Muscle layer of colon (tissue), 2 donors: ENCODE measurements at regions not wholly inside any gene's neighbourhood (a gene's known extent, or its start where the extent isn't known, plus 50 kb on each side); places are given as distances from the start of the nearest gene placed in this dataset.

Experiments used
- H3K27ac ChIP-seq: one replicate; pipeline ENCODE4 v1.7.0; 2013; ENCODE audit warnings: low read depth, mild to moderate bottlenecking, low read length, moderate library complexity
- H3K27me3 ChIP-seq, 2 donors: one replicate each; pipeline ENCODE4 v1.7.0; 2013; ENCODE audit warnings: low read length in 2 of 2, mild to moderate bottlenecking in 2 of 2; ENCODE audit not compliant: insufficient read depth in 2 of 2, control insufficient read depth in 1 of 2
- H3K36me3 ChIP-seq: one replicate; pipeline ENCODE4 v1.7.0; 2013; ENCODE audit warnings: mild to moderate bottlenecking, low read length; ENCODE audit not compliant: insufficient read depth
- H3K4me1 ChIP-seq: one replicate; pipeline ENCODE4 v1.7.0; 2013; ENCODE audit warnings: mild to moderate bottlenecking, low read length; ENCODE audit not compliant: insufficient read depth
- H3K4me3 ChIP-seq, 2 donors: one replicate each; pipeline ENCODE4 v1.7.0; 2013; ENCODE audit warnings: low read length in 2 of 2, low read depth in 1 of 2, mild to moderate bottlenecking in 1 of 2, moderate library complexity in 1 of 2
- H3K9ac ChIP-seq: one replicate; pipeline ENCODE4 v1.7.0; 2013; ENCODE audit warnings: low read length
- H3K9me3 ChIP-seq: one replicate; pipeline ENCODE4 v1.7.0; 2013; ENCODE audit warnings: mild to moderate bottlenecking, low read length
- donor health status: abdominal sarcoma.
- donor health status: Adenocarcinoma of cecum.

- no peaks in the 10 kb centered on the region for H3K27me3 ChIP-seq
- H3K27ac ChIP-seq, result no peak overlapping the region
- no peaks in the 10 kb centered on the region for H3K9me3 ChIP-seq
- no peak overlapping the region for H3K4me3 ChIP-seq
- no peaks in the 10 kb centered on the region for H3K36me3 ChIP-seq
- H3K4me1 ChIP-seq, result no peaks in the 10 kb centered on the region
- no peak overlapping the region for H3K9ac ChIP-seq
Observed at GRCh38 chr19:30774252-30774766, 402.1 kb downstream of the ZNF536 start.

GRCh38 chr19:30762651-30763050 lies 390.5 kb downstream of the ZNF536 start:
- Histone ChIP-seq H3K27ac (no peak overlapping the region), H3K9me3 (no peaks in the 10 kb centered on the region), H3K36me3 (no peaks in the 10 kb centered on the region), H3K4me1 (no peaks in the 10 kb centered on the region), H3K4me3 (no peak overlapping the region), H3K9ac (no peak overlapping the region), H3K27me3 (no peaks in the 10 kb centered on the region)

GRCh38 chr19:30760014-30760413 lies 387.8 kb downstream of the ZNF536 start:
- Histone ChIP-seq H3K27me3 (no peaks in the 10 kb centered on the region), H3K36me3 (no peaks in the 10 kb centered on the region), H3K9ac (no peak overlapping the region), H3K4me3 (no peak overlapping the region), H3K27ac (no peak overlapping the region), H3K4me1 (no peaks in the 10 kb centered on the region), H3K9me3 (no peaks in the 10 kb centered on the region)

- no peaks in the 10 kb centered on the region for H3K9me3 ChIP-seq
- no peak overlapping the region for H3K9ac ChIP-seq
- H3K27ac ChIP-seq, result no peak overlapping the region
- no peaks in the 10 kb centered on the region for H3K27me3 ChIP-seq
- no peaks in the 10 kb centered on the region for H3K4me1 ChIP-seq
- H3K4me3 ChIP-seq, result no peak overlapping the region
- H3K36me3 ChIP-seq, result no peaks in the 10 kb centered on the region
Observed at GRCh38 chr19:30757837-30758617, 385.8 kb downstream of the ZNF536 start.

GRCh38 chr19:30757104-30757836 lies 385.1 kb downstream of the ZNF536 start:
- H3K9ac ChIP-seq, result no peak overlapping the region
- H3K27ac ChIP-seq, result no peak overlapping the region
- no peaks in the 10 kb centered on the region for H3K4me1 ChIP-seq
- H3K36me3 ChIP-seq, result no peaks in the 10 kb centered on the region
- H3K4me3 ChIP-seq, result no peak overlapping the region
- H3K27me3 ChIP-seq, result no peaks in the 10 kb centered on the region
- H3K9me3 ChIP-seq, result no peaks in the 10 kb centered on the region

- H3K27me3 ChIP-seq, result no peaks in the 10 kb centered on the region
- no peaks in the 10 kb centered on the region for H3K4me1 ChIP-seq
- no peaks in the 10 kb centered on the region for H3K36me3 ChIP-seq
- H3K9ac ChIP-seq, result no peak overlapping the region
- H3K9me3 ChIP-seq, result no peaks in the 10 kb centered on the region
- H3K4me3 ChIP-seq, result no peak overlapping the region
- no peak overlapping the region for H3K27ac ChIP-seq
Observed at GRCh38 chr19:30755581-30755980, 383.4 kb downstream of the ZNF536 start.

GRCh38 chr19:30754162-30754561 lies 382.0 kb downstream of the ZNF536 start:
- H3K27ac ChIP-seq, result no peak overlapping the region
- no peaks in the 10 kb centered on the region for H3K36me3 ChIP-seq
- H3K4me3 ChIP-seq, result no peak overlapping the region
- no peaks in the 10 kb centered on the region for H3K27me3 ChIP-seq
- H3K9me3 ChIP-seq, result no peaks in the 10 kb centered on the region
- H3K9ac ChIP-seq, result no peak overlapping the region
- no peaks in the 10 kb centered on the region for H3K4me1 ChIP-seq

- no peak overlapping the region for H3K27ac ChIP-seq
- no peaks in the 10 kb centered on the region for H3K9me3 ChIP-seq
- H3K36me3 ChIP-seq, result no peaks in the 10 kb centered on the region
- no peak overlapping the region for H3K4me3 ChIP-seq
- no peaks in the 10 kb centered on the region for H3K4me1 ChIP-seq
- no peaks in the 10 kb centered on the region for H3K27me3 ChIP-seq
- H3K9ac ChIP-seq, result no peak overlapping the region
Observed at GRCh38 chr19:30752876-30753275, 380.7 kb downstream of the ZNF536 start.

- H3K36me3 ChIP-seq, result no peaks in the 10 kb centered on the region
- H3K27ac ChIP-seq, result no peak overlapping the region
Observed at GRCh38 chr19:30752201-30752600, 380.0 kb downstream of the ZNF536 start.

GRCh38 chr19:30745476-30745985 lies 373.3 kb downstream of the ZNF536 start:
- no peak overlapping the region for H3K9ac ChIP-seq
- H3K9me3 ChIP-seq, result no peaks in the 10 kb centered on the region
- no peaks in the 10 kb centered on the region for H3K4me1 ChIP-seq
- no peaks in the 10 kb centered on the region for H3K27me3 ChIP-seq
- H3K27ac ChIP-seq, result no peak overlapping the region
- H3K4me3 ChIP-seq, result no peak overlapping the region
- H3K36me3 ChIP-seq, result no peaks in the 10 kb centered on the region

More at GRCh38 chr19:30752201-30752600, 380.0 kb downstream of the ZNF536 start:
- Histone ChIP-seq H3K4me1 (no peaks in the 10 kb centered on the region), H3K27me3 (no peaks in the 10 kb centered on the region), H3K4me3 (no peak overlapping the region), H3K9ac (no peak overlapping the region), H3K9me3 (no peaks in the 10 kb centered on the region)

- H3K4me3 ChIP-seq, result no peak overlapping the region
- no peaks in the 10 kb centered on the region for H3K27me3 ChIP-seq
- H3K4me1 ChIP-seq, result no peaks in the 10 kb centered on the region
- H3K9me3 ChIP-seq, result no peaks in the 10 kb centered on the region
- no peaks in the 10 kb centered on the region for H3K36me3 ChIP-seq
- no peak overlapping the region for H3K27ac ChIP-seq
- H3K9ac ChIP-seq, result no peak overlapping the region
Observed at GRCh38 chr19:30744741-30745475, 372.7 kb downstream of the ZNF536 start.
